Fibroblast of lung (primary cell): ENCODE measurements at regions not wholly inside any gene's neighbourhood (a gene's known extent, or its start where the extent isn't known, plus 50 kb on each side); places are given as distances from the start of the nearest gene placed in this dataset.

Source experiments
- DNase-seq, 2 donors: peaks; one replicate each; pipeline versions ENCODE4 v3.0.0 to v3.0.0-alpha.2; 2010; ENCODE audit warnings: low read depth in 2 of 2
- H2AFZ ChIP-seq: 2 replicates; pipeline ENCODE4 v1.5.1; 2012; ENCODE audit warnings: low read length, control low read depth, inconsistent platforms
- H3K27ac ChIP-seq: 2 replicates; pipeline ENCODE4 v1.5.1; 2011; ENCODE audit warnings: low read length, control low read depth; ENCODE audit not compliant: insufficient read depth
- H3K27me3 ChIP-seq: 2 replicates; pipeline ENCODE4 v1.5.1; 2011; ENCODE audit warnings: mild to moderate bottlenecking, low read length; ENCODE audit not compliant: control insufficient read depth, insufficient read depth
- H3K36me3 ChIP-seq: 2 replicates; pipeline ENCODE4 v1.5.1; 2011; ENCODE audit warnings: low read length; ENCODE audit not compliant: control insufficient read depth, insufficient read depth
- H3K4me1 ChIP-seq: 2 replicates; pipeline ENCODE4 v1.5.1; 2011; ENCODE audit warnings: low read length; ENCODE audit not compliant: control insufficient read depth, insufficient read depth; ENCODE audit errors: extremely low read depth
- H3K4me2 ChIP-seq: 2 replicates; pipeline ENCODE4 v1.5.1; 2011; ENCODE audit warnings: low read length, control low read depth; ENCODE audit not compliant: insufficient read depth; ENCODE audit errors: extremely low read depth
- H3K4me3 ChIP-seq, 4 experiments: fragments of 200-600 bp in 1 of 4; sonication (generic) in 1 of 4; replicated peaks in 1 of 4; 2 replicates each; pipeline ENCODE4 v1.5.1; 2011 to 2016; ENCODE audit warnings: low read length in 4 of 4, low read depth in 3 of 4, mild to moderate bottlenecking in 3 of 4, control low read depth in 2 of 4, inconsistent platforms in 1 of 4, mixed read lengths in 1 of 4; ENCODE audit not compliant: insufficient read depth in 1 of 4; ENCODE audit errors: control extremely low read depth in 1 of 4
- H3K79me2 ChIP-seq: 2 replicates; pipeline ENCODE4 v1.5.1; 2012; ENCODE audit warnings: mild to moderate bottlenecking, low read length, inconsistent platforms; ENCODE audit not compliant: control insufficient read depth, insufficient read depth
- H3K9ac ChIP-seq: 2 replicates; pipeline ENCODE4 v1.5.1; 2011; ENCODE audit warnings: mild to moderate bottlenecking, low read length, control low read depth; ENCODE audit not compliant: insufficient read depth
- H3K9me3 ChIP-seq: 2 replicates; pipeline ENCODE4 v1.5.1; 2012; ENCODE audit warnings: low read depth, low read length; ENCODE audit not compliant: control insufficient read depth, insufficient read depth
- H4K20me1 ChIP-seq: 2 replicates; pipeline ENCODE4 v1.5.1; 2011; ENCODE audit warnings: low read length; ENCODE audit not compliant: control insufficient read depth, insufficient read depth; ENCODE audit errors: extremely low read depth
- CTCF ChIP-seq, 2 donors: IDR thresholded peaks in 1 of 2; conservative IDR thresholded peaks in 1 of 2; 1 replicate in 1 of 2; 2 replicates in 1 of 2; pipeline ENCODE4 v1.5.1; 2011 to 2012; ENCODE audit warnings: low read length in 2 of 2, control low read depth in 1 of 2, inconsistent platforms in 1 of 2, low read depth in 1 of 2, mild to moderate bottlenecking in 1 of 2
- EZH2 ChIP-seq: IDR thresholded peaks from 2 replicates; pipeline ENCODE4 v1.5.1; 2012; ENCODE audit warnings: low read length, control low read depth, mild to moderate bottlenecking; ENCODE audit errors: missing control alignments

DNA sequence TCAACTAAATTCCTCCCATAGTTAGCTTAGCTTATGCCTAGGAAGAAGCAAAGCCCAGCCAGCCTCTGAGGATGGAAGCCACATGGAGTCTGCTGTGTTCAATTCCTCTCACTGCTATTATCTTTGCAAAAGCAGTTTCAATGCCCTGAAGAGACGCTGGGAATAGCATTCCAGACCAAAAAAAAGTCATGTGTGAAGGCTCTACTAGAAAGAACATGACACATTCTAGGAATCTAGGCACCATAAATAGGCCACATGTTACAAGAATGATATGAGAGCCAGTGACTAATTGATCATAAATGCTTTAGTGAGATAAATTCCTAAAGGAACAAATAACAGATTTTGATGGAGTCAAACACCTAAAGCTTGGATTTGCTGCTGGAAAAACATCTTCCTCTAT, 800.8 kb downstream of the TUSC7 start:
- Histone ChIP-seq H3K4me1 (no peaks in the 10 kb centered on the region), H3K79me2 (no peaks in the 10 kb centered on the region)

DNA sequence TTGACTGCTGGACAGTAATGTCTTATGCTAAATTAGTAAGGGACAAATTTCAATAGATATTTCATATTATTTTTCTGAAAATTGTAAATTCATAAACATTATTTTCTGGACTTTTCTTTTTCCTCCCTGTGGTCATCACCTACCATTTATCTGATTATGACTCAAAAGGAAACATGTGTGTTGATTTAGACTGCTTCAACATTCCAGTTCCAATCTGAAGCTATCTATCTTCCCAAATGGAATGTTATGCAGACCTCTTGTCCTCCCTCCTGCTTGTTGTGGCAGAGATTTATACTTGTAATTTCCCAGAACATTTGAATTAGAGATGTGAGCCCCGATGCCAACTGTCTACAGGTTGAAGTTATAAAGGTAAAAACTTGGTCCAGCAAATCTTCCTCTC, 803.4 kb downstream of the TUSC7 start:
- Histone ChIP-seq H3K9ac (no peak overlapping the region), H2AFZ (no peak overlapping the region), H4K20me1 (no peaks in the 10 kb centered on the region), H3K4me1 (no peaks in the 10 kb centered on the region), H3K4me2 (no peak overlapping the region), H3K27ac (no peak overlapping the region), H3K27me3 (no peaks in the 10 kb centered on the region), H3K4me3 (no peak overlapping the region), H3K36me3 (no peaks in the 10 kb centered on the region), H3K79me2 (no peaks in the 10 kb centered on the region), H3K9me3 (no peaks in the 10 kb centered on the region)
- peak in 1 of 2 donors; percentile 81 for DNase-seq
- TF ChIP-seq EZH2 = no peak
- no peak for TF ChIP-seq CTCF (conservative IDR thresholded peaks at IDR 0.05 in 1 of 2, IDR thresholded peaks at IDR 0.05 in 1 of 2; ENCODE audit: low read depth in 1 of 2, low read length in 2 of 2)

More for the DNA sequence above, 800.8 kb downstream of the TUSC7 start:
- H4K20me1 ChIP-seq = no peaks in the 10 kb centered on the region
- no peak for TF ChIP-seq EZH2
- TF ChIP-seq CTCF (conservative IDR thresholded peaks at IDR 0.05 in 1 of 2, IDR thresholded peaks at IDR 0.05 in 1 of 2; ENCODE audit: low read depth in 1 of 2, low read length in 2 of 2) = no peak
- H3K36me3 ChIP-seq = no peaks in the 10 kb centered on the region
- no peak overlapping the region for H3K9ac ChIP-seq
- peak in 1 of 2 donors; percentile 75 for DNase-seq
- H3K27ac ChIP-seq = no peak overlapping the region
- H2AFZ ChIP-seq = no peak overlapping the region
- H3K4me2 ChIP-seq = no peak overlapping the region
- H3K4me3 ChIP-seq = no peak overlapping the region
- H3K9me3 ChIP-seq = no peaks in the 10 kb centered on the region
- no peaks in the 10 kb centered on the region for H3K27me3 ChIP-seq

DNA sequence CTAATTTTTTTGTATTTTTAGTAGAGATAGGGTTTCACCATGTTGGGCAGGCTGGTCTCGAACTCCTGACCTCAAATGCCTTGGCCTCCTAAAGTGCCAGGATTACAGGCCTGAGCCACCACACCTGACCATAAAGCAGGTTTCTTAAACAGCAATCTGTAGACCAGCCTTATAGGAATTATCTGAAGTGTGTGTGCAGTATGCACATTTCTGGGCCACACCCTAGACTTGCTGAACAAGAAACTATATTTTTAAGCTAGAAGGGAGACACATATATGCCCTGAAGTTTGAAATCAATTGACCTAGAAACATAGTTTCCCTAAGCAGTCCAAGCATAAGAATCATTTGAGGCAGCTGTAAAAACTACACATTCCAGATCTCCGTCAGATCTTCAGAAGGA, 805.7 kb downstream of the TUSC7 start:
- Histone ChIP-seq H2AFZ (no peak overlapping the region), H3K9me3 (no peaks in the 10 kb centered on the region), H3K4me2 (no peak overlapping the region), H4K20me1 (no peaks in the 10 kb centered on the region), H3K4me3 (no peak overlapping the region), H3K36me3 (no peaks in the 10 kb centered on the region), H3K27me3 (no peaks in the 10 kb centered on the region), H3K79me2 (no peaks in the 10 kb centered on the region), H3K27ac (no peak overlapping the region), H3K4me1 (no peaks in the 10 kb centered on the region), H3K9ac (no peak overlapping the region)
- TF ChIP-seq CTCF (conservative IDR thresholded peaks at IDR 0.05 in 1 of 2, IDR thresholded peaks at IDR 0.05 in 1 of 2; ENCODE audit: low read depth in 1 of 2, low read length in 2 of 2) = no peak
- no peak for TF ChIP-seq EZH2
- DNase-seq = no peak
